ENCODE measurements at regions not wholly inside any gene's neighbourhood (a gene's known extent, or its start where the extent isn't known, plus 50 kb on each side); places are given as distances from the start of the nearest gene placed in this dataset.

- Mint-ChIP-seq H3K4me1 (ENCODE audit: low read depth) (no peaks in the 10 kb centered on the region), H3K27ac (no peak overlapping the region), H3K9me3 (no peaks in the 10 kb centered on the region), H3K27me3 (ENCODE audit: low read depth) (no peaks in the 10 kb centered on the region), H3K4me3 (no peak overlapping the region), H3K36me3 (ENCODE audit: insufficient read depth in 2 of 2) (no peaks in the 10 kb centered on the region)
- ATAC-seq (replicated peaks in 1 of 2), result no peak
- DNase-seq, result no peak
These were observed 290.9 kb upstream of the RGMB start for GRCh38 chr5:98482321-98483300.

GRCh38 chr5:98483301-98483685, 290.2 kb upstream of the RGMB start:
- no peak overlapping the region for H3K4me3 Mint-ChIP-seq
- no peaks in the 10 kb centered on the region for H3K9me3 Mint-ChIP-seq
- H3K27me3 Mint-ChIP-seq (ENCODE audit: low read depth), result no peaks in the 10 kb centered on the region
- DNase-seq (no peak), ATAC-seq (replicated peaks in 1 of 2) (no peak)
- no peaks in the 10 kb centered on the region for H3K4me1 Mint-ChIP-seq (ENCODE audit: low read depth)
- H3K27ac Mint-ChIP-seq, result no peak overlapping the region
- no peaks in the 10 kb centered on the region for H3K36me3 Mint-ChIP-seq (ENCODE audit: insufficient read depth in 2 of 2)

- Mint-ChIP-seq H3K27ac (no peak overlapping the region), H3K9me3 (peaks cover 3 to 12% of the 10 kb centered on the region in 2 donors), H3K4me1 (ENCODE audit: low read depth) (no peaks in the 10 kb centered on the region), H3K36me3 (ENCODE audit: insufficient read depth in 2 of 2) (no peaks in the 10 kb centered on the region), H3K4me3 (no peak overlapping the region), H3K27me3 (ENCODE audit: low read depth) (no peaks in the 10 kb centered on the region)
- DNase-seq (no peak), ATAC-seq (replicated peaks in 1 of 2) (no peak)
These were observed 284.4 kb upstream of the RGMB start for GRCh38 chr5:98489021-98489420.

GRCh38 chr5:98490348-98490747, 283.1 kb upstream of the RGMB start:
- ATAC-seq (replicated peaks in 1 of 2), result no peak
- H3K4me3 Mint-ChIP-seq, result no peak overlapping the region
- no peak for DNase-seq

GRCh38 chr5:98492258-98492657, 281.2 kb upstream of the RGMB start:
- H3K27me3 Mint-ChIP-seq (ENCODE audit: low read depth), result no peaks in the 10 kb centered on the region
- no peak overlapping the region for H3K27ac Mint-ChIP-seq
- no peak overlapping the region for H3K4me3 Mint-ChIP-seq
- ATAC-seq (replicated peaks in 1 of 2), result peak in 1 of 2 donors; percentile 33
- H3K4me1 Mint-ChIP-seq (ENCODE audit: low read depth), result no peaks in the 10 kb centered on the region
- DNase-seq, result no peak
- peaks cover 5 to 12% of the 10 kb centered on the region in 2 donors for H3K9me3 Mint-ChIP-seq
- H3K36me3 Mint-ChIP-seq (ENCODE audit: insufficient read depth in 2 of 2), result no peaks in the 10 kb centered on the region

More at GRCh38 chr5:98490348-98490747, 283.1 kb upstream of the RGMB start:
- Mint-ChIP-seq H3K27me3 (ENCODE audit: low read depth) (no peaks in the 10 kb centered on the region), H3K36me3 (ENCODE audit: insufficient read depth in 2 of 2) (no peaks in the 10 kb centered on the region), H3K4me1 (ENCODE audit: low read depth) (no peaks in the 10 kb centered on the region), H3K27ac (no peak overlapping the region), H3K9me3 (peaks cover 5 to 12% of the 10 kb centered on the region in 2 donors)

- Mint-ChIP-seq H3K27me3 (ENCODE audit: low read depth) (no peaks in the 10 kb centered on the region), H3K4me1 (ENCODE audit: low read depth) (no peaks in the 10 kb centered on the region), H3K9me3 (peaks cover 2 to 5% of the 10 kb centered on the region in 2 donors), H3K36me3 (ENCODE audit: insufficient read depth in 2 of 2) (no peaks in the 10 kb centered on the region), H3K27ac (no peak overlapping the region), H3K4me3 (no peak overlapping the region)
- ATAC-seq (replicated peaks in 1 of 2), result no peak
- no peak for DNase-seq
These were observed 276.0 kb upstream of the RGMB start for GRCh38 chr5:98497418-98497817.

- Mint-ChIP-seq H3K27ac (no peak overlapping the region), H3K9me3 (peaks cover 2 to 5% of the 10 kb centered on the region in 2 donors), H3K4me3 (no peak overlapping the region), H3K36me3 (ENCODE audit: insufficient read depth in 2 of 2) (no peaks in the 10 kb centered on the region), H3K27me3 (ENCODE audit: low read depth) (no peaks in the 10 kb centered on the region), H3K4me1 (ENCODE audit: low read depth) (no peaks in the 10 kb centered on the region)
- DNase-seq (no peak), ATAC-seq (replicated peaks in 1 of 2) (no peak)
These were observed 275.4 kb upstream of the RGMB start for GRCh38 chr5:98498028-98498427.

- DNase-seq, result no peak
- Mint-ChIP-seq H3K4me1 (ENCODE audit: low read depth) (no peaks in the 10 kb centered on the region), H3K36me3 (ENCODE audit: insufficient read depth in 2 of 2) (no peaks in the 10 kb centered on the region), H3K27me3 (ENCODE audit: low read depth) (no peaks in the 10 kb centered on the region), H3K9me3 (no peaks in the 10 kb centered on the region), H3K4me3 (no peak overlapping the region), H3K27ac (no peak overlapping the region)
- ATAC-seq (replicated peaks in 1 of 2), result no peak
These were observed 273.6 kb upstream of the RGMB start for GRCh38 chr5:98499892-98500291.

- Mint-ChIP-seq H3K27ac (no peak overlapping the region), H3K4me3 (no peak overlapping the region), H3K36me3 (ENCODE audit: insufficient read depth in 2 of 2) (no peaks in the 10 kb centered on the region), H3K4me1 (ENCODE audit: low read depth) (no peaks in the 10 kb centered on the region), H3K9me3 (no peaks in the 10 kb centered on the region), H3K27me3 (ENCODE audit: low read depth) (no peaks in the 10 kb centered on the region)
- DNase-seq (no peak), ATAC-seq (replicated peaks in 1 of 2) (no peak)
These were observed 272.7 kb upstream of the RGMB start for GRCh38 chr5:98500811-98501210.

- no peaks in the 10 kb centered on the region for H3K9me3 Mint-ChIP-seq
- DNase-seq, result no peak
- H3K36me3 Mint-ChIP-seq (ENCODE audit: insufficient read depth in 2 of 2), result no peaks in the 10 kb centered on the region
- no peak overlapping the region for H3K27ac Mint-ChIP-seq
- no peaks in the 10 kb centered on the region for H3K4me1 Mint-ChIP-seq (ENCODE audit: low read depth)
- no peaks in the 10 kb centered on the region for H3K27me3 Mint-ChIP-seq (ENCODE audit: low read depth)
- no peak overlapping the region for H3K4me3 Mint-ChIP-seq
- no peak for ATAC-seq (replicated peaks in 1 of 2)
These were observed 269.8 kb upstream of the RGMB start for GRCh38 chr5:98503616-98504015.

- H3K27ac Mint-ChIP-seq, result no peak overlapping the region
- H3K4me1 Mint-ChIP-seq (ENCODE audit: low read depth), result no peaks in the 10 kb centered on the region
- no peak overlapping the region for H3K4me3 Mint-ChIP-seq
- no peaks in the 10 kb centered on the region for H3K9me3 Mint-ChIP-seq
- H3K36me3 Mint-ChIP-seq (ENCODE audit: insufficient read depth in 2 of 2), result no peaks in the 10 kb centered on the region
- H3K27me3 Mint-ChIP-seq (ENCODE audit: low read depth), result no peaks in the 10 kb centered on the region
- ATAC-seq (replicated peaks in 1 of 2) (no peak), DNase-seq (no peak)
These were observed 269.0 kb upstream of the RGMB start for GRCh38 chr5:98504505-98504904.

GRCh38 chr5:98510143-98510985, 263.1 kb upstream of the RGMB start:
- Mint-ChIP-seq H3K27me3 (ENCODE audit: low read depth) (no peaks in the 10 kb centered on the region), H3K9me3 (no peaks in the 10 kb centered on the region), H3K36me3 (ENCODE audit: insufficient read depth in 2 of 2) (no peaks in the 10 kb centered on the region), H3K4me3 (no peak overlapping the region), H3K4me1 (ENCODE audit: low read depth) (no peaks in the 10 kb centered on the region), H3K27ac (no peak overlapping the region)
- DNase-seq, result no peak
- ATAC-seq (replicated peaks in 1 of 2), result no peak

GRCh38 chr5:98513380-98513779, 260.1 kb upstream of the RGMB start:
- no peaks in the 10 kb centered on the region for H3K36me3 Mint-ChIP-seq (ENCODE audit: insufficient read depth in 2 of 2)
- ATAC-seq (replicated peaks in 1 of 2), result no peak
- no peaks in the 10 kb centered on the region for H3K4me1 Mint-ChIP-seq (ENCODE audit: low read depth)
- H3K27me3 Mint-ChIP-seq (ENCODE audit: low read depth), result no peaks in the 10 kb centered on the region
- no peak for DNase-seq
- H3K4me3 Mint-ChIP-seq, result no peak overlapping the region
- H3K27ac Mint-ChIP-seq, result no peak overlapping the region
- H3K9me3 Mint-ChIP-seq, result no peaks in the 10 kb centered on the region
